Type B pancreatic cell (in vitro differentiated cells): ENCODE measurements at regions not wholly inside any gene's neighbourhood (a gene's known extent, or its start where the extent isn't known, plus 50 kb on each side); places are given as distances from the start of the nearest gene placed in this dataset.

ENCODE experiments used
- DNase-seq: peaks from one replicate; pipeline ENCODE4 v3.0.0; 2021; ENCODE audit warnings: mixed read lengths; ENCODE audit not compliant: unreplicated experiment; ENCODE audit errors: extremely low spot score
- H3K27ac Mint-ChIP-seq: 2 replicates; pipeline ENCODE4 v1.8.0; 2021; ENCODE audit warnings: mild to moderate bottlenecking, mixed read lengths
- H3K27me3 Mint-ChIP-seq: 2 replicates; pipeline ENCODE4 v1.8.0; 2021; ENCODE audit warnings: mixed read lengths
- H3K36me3 Mint-ChIP-seq: 2 replicates; pipeline ENCODE4 v1.8.0; 2021; ENCODE audit warnings: mixed read lengths
- H3K4me1 Mint-ChIP-seq: one replicate; pipeline ENCODE4 v1.8.0; 2021; ENCODE audit warnings: mixed read lengths; ENCODE audit not compliant: unreplicated experiment
- H3K4me3 Mint-ChIP-seq: 2 replicates; pipeline ENCODE4 v1.8.0; 2021; ENCODE audit warnings: mild to moderate bottlenecking, mixed read lengths
- H3K9me3 Mint-ChIP-seq: 2 replicates; pipeline ENCODE4 v1.8.0; 2021; ENCODE audit warnings: mixed read lengths
- CTCF ChIP-seq: fragments of 200-600 bp; sonication (generic); conservative IDR thresholded peaks from 2 replicates; pipeline ENCODE4 v1.5.0; 2021; ENCODE audit warnings: antibody characterized with exemption, mild to moderate bottlenecking

- no peaks in the 10 kb centered on the region for H3K4me1 Mint-ChIP-seq
- H3K27ac Mint-ChIP-seq: no peak overlapping the region
- DNase-seq: no peak
- no peak for TF ChIP-seq CTCF
- no peaks in the 10 kb centered on the region for H3K27me3 Mint-ChIP-seq
- no peak overlapping the region for H3K4me3 Mint-ChIP-seq
- H3K9me3 Mint-ChIP-seq: peaks cover 9% of the 10 kb centered on the region
- H3K36me3 Mint-ChIP-seq: no peaks in the 10 kb centered on the region
Observed at GRCh38 chr1:79441238-79441637, 434.7 kb upstream of the ADGRL4 start.

- TF ChIP-seq CTCF: no peak
- DNase-seq: no peak
- Mint-ChIP-seq H3K4me3 (no peak overlapping the region), H3K27me3 (no peaks in the 10 kb centered on the region), H3K27ac (no peak overlapping the region), H3K36me3 (no peaks in the 10 kb centered on the region), H3K4me1 (no peaks in the 10 kb centered on the region), H3K9me3 (no peaks in the 10 kb centered on the region)
Observed at GRCh38 chr1:79437540-79437939, 431.0 kb upstream of the ADGRL4 start.

- no peak for TF ChIP-seq CTCF
- Mint-ChIP-seq H3K4me1 (no peaks in the 10 kb centered on the region), H3K9me3 (no peaks in the 10 kb centered on the region), H3K27ac (no peak overlapping the region), H3K27me3 (no peaks in the 10 kb centered on the region), H3K4me3 (no peak overlapping the region), H3K36me3 (no peaks in the 10 kb centered on the region)
- DNase-seq: no peak
Observed at GRCh38 chr1:79431340-79431739, 424.8 kb upstream of the ADGRL4 start.

GRCh38 chr1:79430437-79430836, 423.9 kb upstream of the ADGRL4 start:
- DNase-seq: no peak
- Mint-ChIP-seq H3K9me3 (no peaks in the 10 kb centered on the region), H3K4me3 (no peak overlapping the region), H3K27me3 (no peaks in the 10 kb centered on the region), H3K27ac (no peak overlapping the region), H3K4me1 (no peaks in the 10 kb centered on the region), H3K36me3 (no peaks in the 10 kb centered on the region)
- TF ChIP-seq CTCF: no peak

- H3K9me3 Mint-ChIP-seq: no peaks in the 10 kb centered on the region
- no peaks in the 10 kb centered on the region for H3K36me3 Mint-ChIP-seq
- H3K27me3 Mint-ChIP-seq: peaks cover 31% of the 10 kb centered on the region
Observed at GRCh38 chr1:79422726-79423125, 416.2 kb upstream of the ADGRL4 start.

More at GRCh38 chr1:79422726-79423125, 416.2 kb upstream of the ADGRL4 start:
- no peak overlapping the region for H3K4me3 Mint-ChIP-seq
- TF ChIP-seq CTCF: no peak
- no peak for DNase-seq
- no peaks in the 10 kb centered on the region for H3K4me1 Mint-ChIP-seq
- no peak overlapping the region for H3K27ac Mint-ChIP-seq
